ENCODE measurements at regions not wholly inside any gene's neighbourhood (a gene's known extent, or its start where the extent isn't known, plus 50 kb on each side); places are given as distances from the start of the nearest gene placed in this dataset.

GRCh38 chr13:61179741-61180140, 235.9 kb downstream of the PCDH20 start:
- H3K4me3 ChIP-seq, result no peak overlapping the region
- peak overlapping the region in 3 of 4 donors; percentile 9 to 41 (median 25) for H3K27ac ChIP-seq
- no peak for DNase-seq
- whole genome bisulfite sequencing, 2 donors (ENCODE audit: low coverage in 1 of 2), result 55 to 64% methylated on average over 2 of the region's 2 CpGs
- H3K27me3 ChIP-seq, result no peaks in the 10 kb centered on the region
- H3K9me3 ChIP-seq, result no peaks in the 10 kb centered on the region
- in situ Hi-C loops (cut with MboI; ENCODE audit: low pct_ligation_motif_present in 1 of 4, low pct_unique_long_range_greater_than_20kb in 1 of 4, low sequenced_read_pairs in 3 of 4) (no loop called here), intact Hi-C loops (cut with DNase I; ENCODE audit: low total_unique reads) (no loop called here)
- H3K36me3 ChIP-seq, result no peaks in the 10 kb centered on the region
- no peak for TF ChIP-seq EP300 (IDR thresholded peaks at IDR 0.05; ENCODE audit: low read depth)
- TF ChIP-seq POLR2AphosphoS5 (IDR thresholded peaks at IDR 0.05), result no peak
- TF ChIP-seq POLR2A (IDR thresholded peaks at IDR 0.05), result no peak
- TF ChIP-seq CTCF (IDR thresholded peaks at IDR 0.05), result no peak
- no peaks in the 10 kb centered on the region for H3K4me1 ChIP-seq

GRCh38 chr13:61170856-61171255, 244.8 kb downstream of the PCDH20 start:
- Histone ChIP-seq H3K4me1 (no peaks in the 10 kb centered on the region), H3K4me3 (no peak overlapping the region), H3K27ac (no peak overlapping the region), H3K27me3 (no peaks in the 10 kb centered on the region), H3K9me3 (no peaks in the 10 kb centered on the region), H3K36me3 (no peaks in the 10 kb centered on the region)
- in situ Hi-C loops (cut with MboI; ENCODE audit: low pct_ligation_motif_present in 1 of 4, low pct_unique_long_range_greater_than_20kb in 1 of 4, low sequenced_read_pairs in 3 of 4) (no loop called here), intact Hi-C loops (cut with DNase I; ENCODE audit: low total_unique reads) (no loop called here)
- no peak for DNase-seq
- TF ChIP-seq EP300 (IDR thresholded peaks at IDR 0.05; ENCODE audit: low read depth), result no peak
- no peak for TF ChIP-seq CTCF (IDR thresholded peaks at IDR 0.05)
- TF ChIP-seq POLR2AphosphoS5 (IDR thresholded peaks at IDR 0.05), result no peak
- no peak for TF ChIP-seq POLR2A (IDR thresholded peaks at IDR 0.05)

GRCh38 chr13:61162636-61163035, 253.0 kb downstream of the PCDH20 start:
- intact Hi-C loops (cut with DNase I; ENCODE audit: low total_unique reads) (no loop called here), in situ Hi-C loops (cut with MboI; ENCODE audit: low pct_ligation_motif_present in 1 of 4, low pct_unique_long_range_greater_than_20kb in 1 of 4, low sequenced_read_pairs in 3 of 4) (no loop called here)
- H3K4me3 ChIP-seq, result no peak overlapping the region
- TF ChIP-seq POLR2AphosphoS5 (IDR thresholded peaks at IDR 0.05) (no peak), POLR2A (IDR thresholded peaks at IDR 0.05) (no peak), EP300 (IDR thresholded peaks at IDR 0.05; ENCODE audit: low read depth) (no peak), CTCF (IDR thresholded peaks at IDR 0.05) (no peak)
- H3K9me3 ChIP-seq, result no peaks in the 10 kb centered on the region
- 42 to 47% methylated on average over 1 of the region's 1 CpG for WGBS, 2 donors (ENCODE audit: low coverage in 1 of 2)
- no peaks in the 10 kb centered on the region for H3K27me3 ChIP-seq
- no peak overlapping the region for H3K27ac ChIP-seq
- no peaks in the 10 kb centered on the region for H3K36me3 ChIP-seq
- no peaks in the 10 kb centered on the region for H3K4me1 ChIP-seq
- no peak for DNase-seq

GRCh38 chr13:61162106-61162505, 253.5 kb downstream of the PCDH20 start:
- no peaks in the 10 kb centered on the region for H3K4me1 ChIP-seq
- H3K9me3 ChIP-seq, result no peaks in the 10 kb centered on the region
- DNase-seq, result no peak
- no peaks in the 10 kb centered on the region for H3K27me3 ChIP-seq
- in situ Hi-C loops (cut with MboI; ENCODE audit: low pct_ligation_motif_present in 1 of 4, low pct_unique_long_range_greater_than_20kb in 1 of 4, low sequenced_read_pairs in 3 of 4) (no loop called here), intact Hi-C loops (cut with DNase I; ENCODE audit: low total_unique reads) (no loop called here)
- no peak for TF ChIP-seq POLR2A (IDR thresholded peaks at IDR 0.05)
- TF ChIP-seq CTCF (IDR thresholded peaks at IDR 0.05), result no peak
- TF ChIP-seq POLR2AphosphoS5 (IDR thresholded peaks at IDR 0.05), result no peak
- no peak for TF ChIP-seq EP300 (IDR thresholded peaks at IDR 0.05; ENCODE audit: low read depth)
- H3K4me3 ChIP-seq, result no peak overlapping the region
- WGBS, 2 donors (ENCODE audit: low coverage in 1 of 2), result 67 to 72% methylated on average over 3 of the region's 3 CpGs
- H3K27ac ChIP-seq, result no peak overlapping the region
- no peaks in the 10 kb centered on the region for H3K36me3 ChIP-seq

All from transverse colon (tissue), 4 donors.